ENCODE measurements at regions not wholly inside any gene's neighbourhood (a gene's known extent, or its start where the extent isn't known, plus 50 kb on each side); places are given as distances from the start of the nearest gene placed in this dataset.

GRCh38 chr5:85670417-85670816 lies 947.3 kb upstream of the COX7C start:
- no peak for DNase-seq

- no peak for DNase-seq
These were observed 946.3 kb upstream of the COX7C start for GRCh38 chr5:85671223-85671970.

- no peak for DNase-seq
These were observed 935.9 kb upstream of the COX7C start for GRCh38 chr5:85681871-85682270.

- no peak for DNase-seq
These were observed 933.4 kb upstream of the COX7C start for GRCh38 chr5:85684351-85684750.

- no peak for DNase-seq
These were observed 914.4 kb upstream of the COX7C start for GRCh38 chr5:85703296-85703695.

- no peak for DNase-seq
These were observed 908.0 kb upstream of the COX7C start for GRCh38 chr5:85709728-85710127.

GRCh38 chr5:85716344-85717202 lies 901.2 kb upstream of the COX7C start:
- no peak for DNase-seq

- no peak for DNase-seq
These were observed 900.6 kb upstream of the COX7C start for GRCh38 chr5:85717203-85717563.

GRCh38 chr5:85732185-85732584 lies 885.6 kb upstream of the COX7C start:
- no peak for DNase-seq

- no peak for DNase-seq
These were observed 875.8 kb upstream of the COX7C start for GRCh38 chr5:85741972-85742371.

GRCh38 chr5:85760519-85760918 lies 857.2 kb upstream of the COX7C start:
- no peak for DNase-seq

- DNase-seq: no peak
These were observed 848.4 kb upstream of the COX7C start for GRCh38 chr5:85769347-85769746.

- DNase-seq: no peak
These were observed 833.0 kb upstream of the COX7C start for GRCh38 chr5:85784746-85785145.

GRCh38 chr5:85813146-85813545 lies 804.6 kb upstream of the COX7C start:
- no peak for DNase-seq

- DNase-seq: no peak
These were observed 803.1 kb upstream of the COX7C start for GRCh38 chr5:85814596-85814995.

GRCh38 chr5:85823462-85824426 lies 794.0 kb upstream of the COX7C start:
- DNase-seq: no peak

- DNase-seq: no peak
These were observed 779.0 kb upstream of the COX7C start for GRCh38 chr5:85838781-85839180.

- DNase-seq: no peak
These were observed 776.1 kb upstream of the COX7C start for GRCh38 chr5:85841653-85842052.

GRCh38 chr5:85843535-85843934 lies 774.2 kb upstream of the COX7C start:
- no peak for DNase-seq

- DNase-seq: no peak
These were observed 768.3 kb upstream of the COX7C start for GRCh38 chr5:85849411-85849810.

GRCh38 chr5:85865296-85865695 lies 752.4 kb upstream of the COX7C start:
- no peak for DNase-seq

- DNase-seq: no peak
These were observed 749.7 kb upstream of the COX7C start for GRCh38 chr5:85868070-85868469.

GRCh38 chr5:85893996-85894395 lies 723.7 kb upstream of the COX7C start:
- no peak for DNase-seq
